AG10803 (cell line): ENCODE measurements at regions not wholly inside any gene's neighbourhood (a gene's known extent, or its start where the extent isn't known, plus 50 kb on each side); places are given as distances from the start of the nearest gene placed in this dataset.

Source experiments
- DNase-seq: peaks from one replicate; pipeline ENCODE4 v3.0.0; 2010; ENCODE audit warnings: low read depth
- H3K4me3 ChIP-seq: 2 replicates; pipeline ENCODE4 v1.5.1; 2011; ENCODE audit warnings: mild to moderate bottlenecking, low read length, control low read depth
- TF ChIP-seq, protein P1 (sequence below): conservative IDR thresholded peaks from 2 replicates; pipeline ENCODE4 v1.5.1; 2011; ENCODE audit warnings: mild to moderate bottlenecking, low read length, control low read depth, inconsistent platforms

DNA sequence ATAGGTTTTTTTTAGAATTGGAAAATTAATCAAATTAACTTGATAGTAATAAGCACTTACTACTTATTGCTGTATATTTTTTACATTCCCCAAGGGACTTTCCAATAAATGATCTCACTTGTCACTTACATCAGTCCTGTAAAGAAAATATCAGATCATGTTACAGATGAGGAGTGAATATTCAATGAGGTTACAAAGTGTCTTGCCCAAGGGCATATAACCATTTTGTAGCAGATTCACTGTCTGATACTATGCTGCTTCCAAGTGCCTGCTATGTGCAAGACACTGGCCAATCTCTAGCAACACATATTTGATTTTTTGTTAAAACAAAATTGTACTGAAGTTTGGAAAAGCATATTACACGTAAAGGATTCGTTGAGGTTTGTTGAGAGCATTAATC, 1287.7 kb downstream of the FAM133A start:
- no peak overlapping the region for H3K4me3 ChIP-seq
- no peak for DNase-seq
- TF ChIP-seq, protein P1, sequence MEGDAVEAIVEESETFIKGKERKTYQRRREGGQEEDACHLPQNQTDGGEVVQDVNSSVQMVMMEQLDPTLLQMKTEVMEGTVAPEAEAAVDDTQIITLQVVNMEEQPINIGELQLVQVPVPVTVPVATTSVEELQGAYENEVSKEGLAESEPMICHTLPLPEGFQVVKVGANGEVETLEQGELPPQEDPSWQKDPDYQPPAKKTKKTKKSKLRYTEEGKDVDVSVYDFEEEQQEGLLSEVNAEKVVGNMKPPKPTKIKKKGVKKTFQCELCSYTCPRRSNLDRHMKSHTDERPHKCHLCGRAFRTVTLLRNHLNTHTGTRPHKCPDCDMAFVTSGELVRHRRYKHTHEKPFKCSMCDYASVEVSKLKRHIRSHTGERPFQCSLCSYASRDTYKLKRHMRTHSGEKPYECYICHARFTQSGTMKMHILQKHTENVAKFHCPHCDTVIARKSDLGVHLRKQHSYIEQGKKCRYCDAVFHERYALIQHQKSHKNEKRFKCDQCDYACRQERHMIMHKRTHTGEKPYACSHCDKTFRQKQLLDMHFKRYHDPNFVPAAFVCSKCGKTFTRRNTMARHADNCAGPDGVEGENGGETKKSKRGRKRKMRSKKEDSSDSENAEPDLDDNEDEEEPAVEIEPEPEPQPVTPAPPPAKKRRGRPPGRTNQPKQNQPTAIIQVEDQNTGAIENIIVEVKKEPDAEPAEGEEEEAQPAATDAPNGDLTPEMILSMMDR = no peak

DNA sequence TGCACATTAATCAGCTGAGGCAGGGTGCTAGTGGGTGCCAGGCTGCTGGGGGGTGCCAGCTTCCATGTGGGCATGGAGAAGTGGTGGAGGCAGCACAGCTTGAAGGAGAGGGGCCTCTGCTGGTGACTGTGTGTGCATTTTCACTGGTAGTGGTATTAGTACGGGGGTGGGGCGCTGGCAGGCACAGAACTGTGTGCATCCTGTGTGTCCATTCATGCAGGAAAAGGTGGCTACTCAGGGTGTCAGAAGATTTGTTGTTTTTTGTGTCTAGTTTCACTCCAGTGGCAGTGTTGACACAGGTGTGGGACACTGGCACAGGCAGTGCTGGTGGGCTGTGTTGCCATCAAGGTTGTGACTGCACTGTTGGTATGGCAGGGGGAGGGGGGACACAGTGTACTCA, 1303.6 kb downstream of the FAM133A start:
- H3K4me3 ChIP-seq = no peak overlapping the region
- TF ChIP-seq, protein P1 = no peak

DNA sequence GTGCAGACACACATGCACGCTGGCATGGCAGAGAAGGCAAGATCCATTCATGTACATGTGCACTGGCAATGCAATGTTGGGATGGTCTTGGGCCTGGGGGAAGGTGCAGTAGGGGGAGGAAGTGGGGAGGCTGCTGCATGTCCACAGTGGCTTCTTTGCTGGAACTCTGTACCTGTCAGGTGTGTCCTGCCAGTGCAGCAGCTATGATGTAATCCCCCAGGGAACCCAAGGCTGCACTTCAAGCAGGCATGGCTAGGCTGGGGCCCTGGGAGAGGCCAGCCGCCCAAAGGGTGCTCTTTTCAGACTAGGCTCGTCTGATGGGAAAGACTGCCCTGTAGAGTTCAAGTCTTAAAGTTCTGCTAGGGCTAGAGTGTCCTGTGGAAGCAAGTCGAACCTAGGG, 1304.0 kb downstream of the FAM133A start:
- TF ChIP-seq, protein P1 = no peak
- DNase-seq = no peak
- no peak overlapping the region for H3K4me3 ChIP-seq

More for the DNA sequence above, 1303.6 kb downstream of the FAM133A start:
- DNase-seq = no peak
